K562 (cell line): ENCODE measurements at regions not wholly inside any gene's neighbourhood (a gene's known extent, or its start where the extent isn't known, plus 50 kb on each side); places are given as distances from the start of the nearest gene placed in this dataset.

Source experiments
- ATAC-seq: fragments of 200-7000 bp; cut with Tn5 transposase; 3 replicates; pipeline ENCODE4 v1.9.1; 2020; ENCODE audit warnings: moderate library complexity
- BruUV-seq: library from RNA; stranded (reverse); fragments of 400-500 nt; replicated peaks from 2 replicates; lab custom pipeline; 2021; lab: Mats Ljungman, UMichigan
- CTCF ChIA-PET: fragments of 300-600 bp; formaldehyde crosslinking; extraction: SDS; loops from one replicate; lab custom pipeline; 2021; ENCODE audit warnings: low intra/inter-chr PET ratio; lab: Yijun Ruan, JAX
- POLR2A ChIA-PET: fragments of 300-600, 350-650 bp; sonication (Branson Sonifier 250); formaldehyde crosslinking; extraction: SDS; loops from one replicate; lab custom pipeline; 2021; ENCODE audit warnings: antibody characterized with exemption, inconsistent platforms; lab: Yijun Ruan, JAX
- DNase-seq, 4 experiments: peaks; one replicate each; pipeline versions ENCODE4 v3.0.0 to v3.0.0-alpha.2; 2011 to 2018; ENCODE audit warnings: low spot score in 3 of 4, mixed read lengths in 3 of 4; ENCODE audit errors: extremely low read depth in 1 of 4
- FAIRE-seq: peaks from 2 replicates; lab custom pipeline; 2011; peaks lifted over from hg19 to GRCh38; lab: Jason Lieb, UNC
- H2AFZ ChIP-seq: 2 replicates; pipeline ENCODE4 v1.6.0; 2011; ENCODE audit warnings: low read depth, low read length, control low read depth, inconsistent platforms
- H3K27ac ChIP-seq: fragments of 200-600 bp; 3 replicates; pipeline ENCODE4 v1.8.0; 2011; ENCODE audit warnings: low read depth, mild to moderate bottlenecking, control low read depth, inconsistent platforms, low read length, moderate library complexity, mixed read lengths; ENCODE audit errors: extremely low read depth
- H3K27me3 ChIP-seq, 2 experiments: fragments of 300-600 bp in 1 of 2; 2 replicates in 1 of 2; 3 replicates in 1 of 2; pipeline versions ENCODE4 v1.6.0 to v1.8.0; 2011; ENCODE audit warnings: inconsistent platforms in 2 of 2, low read length in 2 of 2, mild to moderate bottlenecking in 1 of 2, mixed read lengths in 1 of 2, moderate library complexity in 1 of 2; ENCODE audit not compliant: control insufficient read depth in 2 of 2, insufficient read depth in 2 of 2
- H3K36me3 ChIP-seq: fragments of 300-600 bp; 3 replicates; pipeline ENCODE4 v1.8.0; 2011; ENCODE audit warnings: mild to moderate bottlenecking, low read length, inconsistent platforms; ENCODE audit not compliant: control insufficient read depth, insufficient read depth
- H3K4me1 ChIP-seq, 2 experiments: fragments of 200-600 bp in 1 of 2; replicated peaks in 1 of 2; 2 replicates in 1 of 2; 3 replicates in 1 of 2; pipeline versions ENCODE4 v1.5.1 to v1.8.0; 2011; ENCODE audit warnings: inconsistent platforms in 2 of 2, low read length in 2 of 2, mild to moderate bottlenecking in 1 of 2, mixed read lengths in 1 of 2, moderate library complexity in 1 of 2; ENCODE audit not compliant: control insufficient read depth in 2 of 2, insufficient read depth in 2 of 2
- H3K4me2 ChIP-seq: 2 replicates; pipeline ENCODE4 v1.6.1; 2011; ENCODE audit warnings: low read length, control low read depth, inconsistent platforms, mixed read lengths; ENCODE audit not compliant: insufficient read depth
- H3K4me3 ChIP-seq: fragments of 200-600 bp; sonication (generic), shearing (Covaris generic); 2 replicates; pipeline ENCODE4 v1.5.1; 2016; ENCODE audit warnings: control low read depth, inconsistent platforms
- H3K79me2 ChIP-seq: fragments of 200-600 bp; 3 replicates; pipeline ENCODE4 v1.8.0; 2011; ENCODE audit warnings: low read length, inconsistent platforms; ENCODE audit not compliant: control insufficient read depth, insufficient read depth
- H3K9ac ChIP-seq, 2 experiments: 2 replicates each; pipeline versions ENCODE4 v1.6.0 to v1.6.1; 2011; ENCODE audit warnings: low read depth in 2 of 2, low read length in 2 of 2, control low read depth in 1 of 2, inconsistent platforms in 1 of 2, mild to moderate bottlenecking in 1 of 2, mixed read lengths in 1 of 2; ENCODE audit not compliant: insufficient read depth in 1 of 2
- H3K9me1 ChIP-seq: one replicate; pipeline ENCODE4 v1.6.0; 2011; ENCODE audit warnings: inconsistent platforms, mild to moderate bottlenecking, low read length, moderate library complexity; ENCODE audit not compliant: control insufficient read depth, insufficient read depth
- H3K9me3 ChIP-seq: replicated peaks from 2 replicates; pipeline ENCODE4 v1.5.1; 2011; ENCODE audit warnings: low read depth, low read length, inconsistent platforms; ENCODE audit not compliant: control insufficient read depth, insufficient read depth
- H4K20me1 ChIP-seq: replicated peaks from 2 replicates; pipeline ENCODE4 v1.6.1; 2011; ENCODE audit warnings: low read length, inconsistent platforms, mixed read lengths; ENCODE audit not compliant: control insufficient read depth, insufficient read depth
- CHD2 ChIP-seq: IDR thresholded peaks from 2 replicates; pipeline ENCODE4 v1.6.1; 2011; ENCODE audit warnings: low read depth, low read length
- DMBX1 ChIP-seq: fragments of 250-450 bp; sonication (Bioruptor Pico); IDR thresholded peaks from 2 replicates; pipeline ENCODE4 v1.8.0; 2022; ENCODE audit warnings: inconsistent platforms, mild to moderate bottlenecking, moderate library complexity, borderline replicate concordance
- EWSR1 ChIP-seq: fragments of 450-650 bp; IDR thresholded peaks from 2 replicates; pipeline ENCODE4 v1.6.1; 2018; ENCODE audit warnings: borderline replicate concordance, mild to moderate bottlenecking, low read depth, moderate library complexity; ENCODE audit not compliant: partially characterized antibody
- KDM1A ChIP-seq, 2 experiments: fragments of 450-650 bp; IDR thresholded peaks; 2 replicates each; pipeline ENCODE4 v1.6.1; 2016; ENCODE audit warnings: mild to moderate bottlenecking in 2 of 2
- RBM14 ChIP-seq: fragments of 200-400 bp; formaldehyde crosslinking; IDR thresholded peaks from 2 replicates; pipeline ENCODE4 v1.6.1; 2018; ENCODE audit warnings: low read depth, mild to moderate bottlenecking, low read length, moderate library complexity, borderline replicate concordance; ENCODE audit not compliant: insufficient read depth
- SIN3A ChIP-seq, 2 experiments: fragments of 150-350 bp in 1 of 2; IDR thresholded peaks; 2 replicates each; pipeline ENCODE4 v1.6.1; 2011 to 2016; ENCODE audit warnings: borderline replicate concordance in 2 of 2, low read depth in 2 of 2, low read length in 2 of 2, mild to moderate bottlenecking in 2 of 2, moderate library complexity in 2 of 2; ENCODE audit not compliant: control insufficient read depth in 1 of 2
- SOX6 ChIP-seq: fragments of 450-650 bp; IDR thresholded peaks from 2 replicates; pipeline ENCODE4 v1.6.1; 2014; ENCODE audit warnings: mild to moderate bottlenecking
- ZNF140 ChIP-seq: fragments of 250-450 bp; sonication (Bioruptor Pico); IDR thresholded peaks from 2 replicates; pipeline ENCODE4 v1.8.0; 2021; ENCODE audit warnings: moderate library complexity, mild to moderate bottlenecking, inconsistent platforms
- ZNF76 ChIP-seq: fragments of 250-450 bp; sonication (Bioruptor Pico); IDR thresholded peaks from 2 replicates; pipeline ENCODE4 v1.4.0; 2020; ENCODE audit warnings: mild to moderate bottlenecking, moderate library complexity, borderline replicate concordance
- WGBS: fragments of 100-300 bp; shearing (Covaris generic); methylation state at CpG from one replicate; pipeline ENCODE4 v1.1.6; 2016; ENCODE audit warnings: low coverage, mixed read lengths; ENCODE audit not compliant: insufficient coverage; ENCODE audit errors: missing lambda C conversion rate; 5-methylcytosine and 5-hydroxymethylcytosine counted together
- in situ Hi-C: fragments of 300-500 bp; cut with MboI; formaldehyde crosslinking; loops from 4 replicates; pipeline ENCODE4 v1.15.0; 2018; ENCODE audit warnings: inconsistent platforms, mixed read lengths
- intact Hi-C: fragments of 100-400 bp; cut with micrococcal nuclease; formaldehyde crosslinking; loops from 2 replicates; pipeline ENCODE4 v1.14.2; 2022

DNA sequence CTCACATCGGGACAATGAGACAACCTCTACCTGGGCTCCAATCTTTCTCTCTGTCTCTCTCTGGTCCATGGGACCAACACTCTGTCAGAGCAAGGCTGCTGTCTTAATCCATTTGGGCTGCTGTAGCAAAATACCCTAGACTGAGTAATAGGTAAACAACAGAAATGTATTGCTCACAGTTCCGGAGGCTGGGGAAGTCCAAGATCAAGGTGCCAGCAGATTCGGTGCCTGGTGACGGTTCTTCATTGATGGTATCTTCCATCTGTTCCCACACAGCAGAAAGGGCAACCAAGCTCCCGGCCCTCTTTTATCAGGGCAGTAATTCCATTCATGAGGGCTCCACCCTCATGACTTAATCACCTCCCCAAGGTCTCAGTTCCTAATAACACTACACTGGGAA is 61.3 kb upstream of the SPOCK1 start:
- no peak for TF ChIP-seq KDM1A (IDR thresholded peaks at IDR 0.05)
- TF ChIP-seq DMBX1 (CRISPR knock-in tag), result no peak
- no peak for TF ChIP-seq EWSR1
- no peak for TF ChIP-seq SOX6
- TF ChIP-seq RBM14, result no peak
- no peak for TF ChIP-seq CHD2
- TF ChIP-seq ZNF140 (CRISPR knock-in tag), result no peak
- TF ChIP-seq ZNF76 (CRISPR knock-in tag), result no peak
- TF ChIP-seq SIN3A (IDR thresholded peaks at IDR 0.05; ENCODE audit: borderline replicate concordance in 2 of 2, control insufficient read depth in 1 of 2, low read depth in 2 of 2, low read length in 2 of 2), result no peak
- TF ChIP-seq, all 486 proteins: peak for 0
- H3K27me3 ChIP-seq, result peaks cover 0 to 16% of the 10 kb centered on the region in 2 experiments; a peak in 2 of 5 replicates
- CTCF ChIA-PET, result no interaction called here
- H3K4me3 ChIP-seq, result no peak overlapping the region
- H3K79me2 ChIP-seq, result no peaks in the 10 kb centered on the region
- no peaks in the 10 kb centered on the region for H4K20me1 ChIP-seq
- WGBS, result 0% methylated on average over 5 of the region's 5 CpGs
- H3K27ac ChIP-seq, result no peak overlapping the region
- no peaks in the 10 kb centered on the region for H3K9me1 ChIP-seq
- no peak overlapping the region for H3K4me2 ChIP-seq
- no peaks in the 10 kb centered on the region for H3K9me3 ChIP-seq
- no peak for ATAC-seq
- no peak for DNase-seq
- in situ Hi-C loops, result no loop called here
- H3K36me3 ChIP-seq, result no peaks in the 10 kb centered on the region
- no peak overlapping the region for H2AFZ ChIP-seq
- POLR2A ChIA-PET, result interaction anchor here (0.8 kb wide), 1 partner anchor 8 kb away, joined by 3 read pairs; no protein-coding TSS in a partner anchor
- FAIRE-seq, result no peak
- BruUV-seq, result no TSS peak
- intact Hi-C loops, result no loop called here
- H3K9ac ChIP-seq, result no peak overlapping the region
- no peaks in the 10 kb centered on the region for H3K4me1 ChIP-seq
